Neural cell (in vitro differentiated cells): ENCODE measurements at regions not wholly inside any gene's neighbourhood (a gene's known extent, or its start where the extent isn't known, plus 50 kb on each side); places are given as distances from the start of the nearest gene placed in this dataset.

ENCODE experiments used
- H2AFZ ChIP-seq: fragments of 200-600, 300-800 bp; sonication (generic), shearing (Covaris generic); 2 replicates; pipeline ENCODE4 v1.6.0; 2014; ENCODE audit warnings: low read depth, mild to moderate bottlenecking, antibody characterized with exemption, low read length, moderate library complexity
- H3F3A ChIP-seq: fragments of 200-600 bp; shearing (Covaris generic); 2 replicates; pipeline ENCODE4 v1.6.1; 2016; ENCODE audit warnings: mild to moderate bottlenecking, moderate library complexity, mixed read lengths, antibody characterized with exemption, low read length; ENCODE audit not compliant: insufficient read depth, poor library complexity, severe bottlenecking
- H3K27ac ChIP-seq: fragments of 200-600, 300-800 bp; sonication (generic), shearing (Covaris generic); 2 replicates; pipeline ENCODE4 v1.5.1; 2014; ENCODE audit warnings: mild to moderate bottlenecking, low read length, moderate library complexity
- H3K27me3 ChIP-seq: fragments of 300-800, 200-600 bp; sonication (generic), shearing (Covaris generic); 2 replicates; pipeline ENCODE4 v1.6.0; 2014; ENCODE audit warnings: mild to moderate bottlenecking, low read depth, low read length, moderate library complexity; ENCODE audit not compliant: insufficient read depth
- H3K36me3 ChIP-seq: fragments of 300-800, 200-600 bp; sonication (generic), shearing (Covaris generic); 2 replicates; pipeline ENCODE4 v1.5.1; 2014; ENCODE audit warnings: mild to moderate bottlenecking, antibody characterized with exemption, low read length, moderate library complexity; ENCODE audit not compliant: insufficient read depth
- H3K4me2 ChIP-seq: fragments of 300-800, 200-600 bp; sonication (generic), shearing (Covaris generic); 2 replicates; pipeline ENCODE4 v1.6.0; 2014; ENCODE audit warnings: mild to moderate bottlenecking, low read length
- H3K4me3 ChIP-seq: fragments of 300-800, 200-600 bp; sonication (generic), shearing (Covaris generic); 2 replicates; pipeline ENCODE4 v1.5.1; 2014; ENCODE audit warnings: mild to moderate bottlenecking, low read length, moderate library complexity
- H3K79me2 ChIP-seq: fragments of 200-600 bp; shearing (Covaris generic); replicated peaks from 2 replicates; pipeline ENCODE4 v1.6.0; 2014; ENCODE audit warnings: mild to moderate bottlenecking, low read length, moderate library complexity; ENCODE audit not compliant: insufficient read depth
- H3K9ac ChIP-seq: fragments of 300-800, 200-600 bp; sonication (generic), shearing (Covaris generic); 2 replicates; pipeline ENCODE4 v1.6.1; 2016; ENCODE audit warnings: mild to moderate bottlenecking, low read length, mixed read lengths
- H3K9me2 ChIP-seq: fragments of 200-600 bp; shearing (Covaris generic); 2 replicates; pipeline ENCODE4 v1.6.1; 2016; ENCODE audit warnings: mild to moderate bottlenecking, low read length, mixed read lengths; ENCODE audit not compliant: insufficient read depth
- H3K9me3 ChIP-seq: fragments of 200-600, 300-800 bp; sonication (generic), shearing (Covaris generic); 2 replicates; pipeline ENCODE4 v1.6.1; 2016; ENCODE audit warnings: mild to moderate bottlenecking, mixed run types, low read length, moderate library complexity, mixed read lengths
- H4K20me1 ChIP-seq: fragments of 200-600 bp; shearing (Covaris generic); 2 replicates; pipeline ENCODE4 v1.6.1; 2016; ENCODE audit warnings: mild to moderate bottlenecking, mixed run types; ENCODE audit not compliant: insufficient read depth
- EP300 ChIP-seq: fragments of 450-650 bp; conservative IDR thresholded peaks from 2 replicates; pipeline ENCODE4 v1.6.1; 2014; ENCODE audit warnings: antibody characterized with exemption, mild to moderate bottlenecking, moderate library complexity; ENCODE audit not compliant: poor library complexity, severe bottlenecking
- EZH2 ChIP-seq: fragments of 200-600, 300-800 bp; shearing (Covaris generic), sonication (generic); IDR thresholded peaks from 2 replicates; pipeline ENCODE4 v1.6.1; 2014; ENCODE audit warnings: antibody characterized with exemption, low read length, borderline replicate concordance, mild to moderate bottlenecking; ENCODE audit not compliant: insufficient read depth, poor library complexity, severe bottlenecking
- MXI1 ChIP-seq: fragments of 450-650 bp; conservative IDR thresholded peaks from 2 replicates; pipeline ENCODE4 v1.6.1; 2014; ENCODE audit warnings: antibody characterized with exemption, mild to moderate bottlenecking; ENCODE audit not compliant: poor library complexity, severe bottlenecking
- POLR2AphosphoS5 ChIP-seq: IDR thresholded peaks from 2 replicates; pipeline ENCODE4 v1.6.1; 2012
- RAD21 ChIP-seq: fragments of 450-650 bp; conservative IDR thresholded peaks from 2 replicates; pipeline ENCODE4 v1.6.1; 2014; ENCODE audit warnings: antibody characterized with exemption, mild to moderate bottlenecking, moderate library complexity
- REST ChIP-seq: IDR thresholded peaks from 2 replicates; pipeline ENCODE4 v1.6.1; 2012; ENCODE audit warnings: borderline replicate concordance
- SMC3 ChIP-seq: fragments of 450-650 bp; conservative IDR thresholded peaks from 2 replicates; pipeline ENCODE4 v1.6.1; 2014; ENCODE audit warnings: antibody characterized with exemption, mild to moderate bottlenecking, moderate library complexity; ENCODE audit not compliant: poor library complexity
- TAF1 ChIP-seq: IDR thresholded peaks from 2 replicates; pipeline ENCODE4 v1.6.1; 2012; ENCODE audit warnings: low read depth
- TF ChIP-seq, protein P1 (sequence below): fragments of 450-650 bp; IDR thresholded peaks from 2 replicates; pipeline ENCODE4 v1.5.1; 2014; ENCODE audit warnings: antibody characterized with exemption, mild to moderate bottlenecking, moderate library complexity; ENCODE audit not compliant: poor library complexity, severe bottlenecking

- H3K9me2 ChIP-seq, result no peaks in the 10 kb centered on the region
- H3K9ac ChIP-seq, result no peak overlapping the region
- no peaks in the 10 kb centered on the region for H4K20me1 ChIP-seq
- H3K27ac ChIP-seq, result no peak overlapping the region
- no peaks in the 10 kb centered on the region for H3K27me3 ChIP-seq
- no peaks in the 10 kb centered on the region for H3F3A ChIP-seq
- H3K9me3 ChIP-seq, result no peaks in the 10 kb centered on the region
- no peak overlapping the region for H2AFZ ChIP-seq
- H3K4me3 ChIP-seq, result no peak overlapping the region
- no peak overlapping the region for H3K4me2 ChIP-seq
- H3K79me2 ChIP-seq, result no peaks in the 10 kb centered on the region
- no peaks in the 10 kb centered on the region for H3K36me3 ChIP-seq
- no peak for TF ChIP-seq RAD21
- TF ChIP-seq REST, result no peak
Measured at GRCh38 chr11:109586789-109587188, 164.8 kb downstream of the C11orf87 start.

GRCh38 chr11:109590782-109591181, 168.8 kb downstream of the C11orf87 start:
- Histone ChIP-seq H3F3A (no peaks in the 10 kb centered on the region), H3K27ac (no peak overlapping the region), H3K27me3 (no peaks in the 10 kb centered on the region), H2AFZ (no peak overlapping the region), H4K20me1 (no peaks in the 10 kb centered on the region), H3K79me2 (no peaks in the 10 kb centered on the region), H3K9me3 (no peaks in the 10 kb centered on the region), H3K9ac (no peak overlapping the region), H3K9me2 (no peaks in the 10 kb centered on the region), H3K4me2 (no peak overlapping the region), H3K36me3 (no peaks in the 10 kb centered on the region), H3K4me3 (no peak overlapping the region)
- TF ChIP-seq EP300, result no peak
- TF ChIP-seq REST, result no peak
- no peak for TF ChIP-seq TAF1
- TF ChIP-seq RAD21, result no peak
- no peak for TF ChIP-seq POLR2AphosphoS5
- no peak for TF ChIP-seq SMC3
- TF ChIP-seq MXI1, result no peak
- TF ChIP-seq, protein P1, sequence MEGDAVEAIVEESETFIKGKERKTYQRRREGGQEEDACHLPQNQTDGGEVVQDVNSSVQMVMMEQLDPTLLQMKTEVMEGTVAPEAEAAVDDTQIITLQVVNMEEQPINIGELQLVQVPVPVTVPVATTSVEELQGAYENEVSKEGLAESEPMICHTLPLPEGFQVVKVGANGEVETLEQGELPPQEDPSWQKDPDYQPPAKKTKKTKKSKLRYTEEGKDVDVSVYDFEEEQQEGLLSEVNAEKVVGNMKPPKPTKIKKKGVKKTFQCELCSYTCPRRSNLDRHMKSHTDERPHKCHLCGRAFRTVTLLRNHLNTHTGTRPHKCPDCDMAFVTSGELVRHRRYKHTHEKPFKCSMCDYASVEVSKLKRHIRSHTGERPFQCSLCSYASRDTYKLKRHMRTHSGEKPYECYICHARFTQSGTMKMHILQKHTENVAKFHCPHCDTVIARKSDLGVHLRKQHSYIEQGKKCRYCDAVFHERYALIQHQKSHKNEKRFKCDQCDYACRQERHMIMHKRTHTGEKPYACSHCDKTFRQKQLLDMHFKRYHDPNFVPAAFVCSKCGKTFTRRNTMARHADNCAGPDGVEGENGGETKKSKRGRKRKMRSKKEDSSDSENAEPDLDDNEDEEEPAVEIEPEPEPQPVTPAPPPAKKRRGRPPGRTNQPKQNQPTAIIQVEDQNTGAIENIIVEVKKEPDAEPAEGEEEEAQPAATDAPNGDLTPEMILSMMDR, result no peak
- TF ChIP-seq EZH2, result no peak
